ENCODE measurements at regions not wholly inside any gene's neighbourhood (a gene's known extent, or its start where the extent isn't known, plus 50 kb on each side); places are given as distances from the start of the nearest gene placed in this dataset.

DNA sequence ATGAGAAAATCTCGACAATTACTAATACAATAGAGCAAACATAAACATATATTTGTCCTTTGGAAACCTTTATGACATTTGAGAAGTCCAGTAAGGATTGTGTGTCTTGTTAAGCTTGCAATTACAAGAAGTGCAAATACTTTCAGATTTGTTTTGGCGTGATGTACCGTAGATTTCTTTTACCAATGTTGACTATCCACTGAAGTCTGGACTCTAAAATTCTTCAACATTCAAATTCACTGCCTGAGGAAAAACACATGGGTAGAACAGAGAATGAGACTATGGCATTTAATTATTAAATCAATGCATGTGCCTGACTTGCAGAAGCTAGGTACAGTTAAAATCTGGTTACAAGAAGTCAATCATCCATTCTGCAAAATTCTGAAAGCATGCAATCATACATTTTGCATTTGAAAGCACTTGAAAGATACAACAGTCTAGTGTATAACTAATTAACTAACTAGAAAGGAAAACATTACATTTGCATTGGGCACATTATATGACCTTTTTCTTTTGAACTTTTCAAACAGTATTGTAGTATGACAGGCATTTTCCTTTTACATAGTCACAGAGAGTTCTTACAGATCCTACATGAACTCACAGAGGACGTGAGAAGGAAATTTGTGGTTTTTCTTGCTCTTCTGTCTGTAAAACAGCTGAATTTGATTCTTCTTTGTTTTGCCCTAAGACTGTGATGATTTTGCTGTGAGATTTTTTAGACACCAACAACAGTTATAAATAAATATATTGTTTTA is 511.1 kb upstream of the ADGRL4 start:
- H3K36me3 Mint-ChIP-seq (ENCODE audit: insufficient read depth, unreplicated experiment) = no peaks in the 10 kb centered on the region
- ChIA-PET POLR2A (no interaction called here), CTCF (no interaction called here)

DNA sequence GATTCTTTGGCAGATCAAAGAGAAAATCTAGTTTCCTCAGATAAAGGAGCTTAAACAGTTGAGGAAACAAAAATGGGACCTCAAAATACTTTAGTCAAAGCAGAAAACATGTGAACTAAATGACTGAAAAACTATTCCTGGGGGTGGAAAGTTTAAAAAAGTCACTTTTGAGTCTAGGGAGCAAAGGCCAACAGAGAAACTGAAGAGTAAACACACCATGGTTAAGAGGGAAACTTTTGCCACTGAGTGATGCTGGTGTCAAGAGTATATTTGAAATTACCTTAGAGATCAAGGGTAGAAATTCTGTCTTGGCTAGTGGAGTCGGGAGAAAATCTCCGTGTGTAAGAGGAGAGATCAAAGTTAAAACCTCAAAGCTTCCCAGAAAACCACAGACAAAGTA is 501.2 kb upstream of the ADGRL4 start:
- Mint-ChIP-seq H3K27me3 (ENCODE audit: insufficient read depth, unreplicated experiment) (no peaks in the 10 kb centered on the region), H3K27ac (ENCODE audit: unreplicated experiment) (peak overlapping the region; percentile 66), H3K36me3 (ENCODE audit: insufficient read depth, unreplicated experiment) (no peaks in the 10 kb centered on the region), H3K4me1 (ENCODE audit: low read depth, unreplicated experiment) (peaks cover 15% of the 10 kb centered on the region), H3K4me3 (ENCODE audit: unreplicated experiment) (peak overlapping the region; percentile 14), H3K9me3 (ENCODE audit: unreplicated experiment) (no peaks in the 10 kb centered on the region)
- H3K4me3 ChIP-seq (ENCODE audit: low read depth, low read length) = no peak overlapping the region
- H3K36me3 ChIP-seq (ENCODE audit: control insufficient read depth, insufficient read depth, low read length) = no peaks in the 10 kb centered on the region
- H3K4me1 ChIP-seq = peaks cover 5% of the 10 kb centered on the region
- BruUV-seq (replicated peaks) = no TSS peak
- POLR2A ChIA-PET = no interaction called here
- H3K9me3 ChIP-seq = no peaks in the 10 kb centered on the region
- TF ChIP-seq, protein P1, sequence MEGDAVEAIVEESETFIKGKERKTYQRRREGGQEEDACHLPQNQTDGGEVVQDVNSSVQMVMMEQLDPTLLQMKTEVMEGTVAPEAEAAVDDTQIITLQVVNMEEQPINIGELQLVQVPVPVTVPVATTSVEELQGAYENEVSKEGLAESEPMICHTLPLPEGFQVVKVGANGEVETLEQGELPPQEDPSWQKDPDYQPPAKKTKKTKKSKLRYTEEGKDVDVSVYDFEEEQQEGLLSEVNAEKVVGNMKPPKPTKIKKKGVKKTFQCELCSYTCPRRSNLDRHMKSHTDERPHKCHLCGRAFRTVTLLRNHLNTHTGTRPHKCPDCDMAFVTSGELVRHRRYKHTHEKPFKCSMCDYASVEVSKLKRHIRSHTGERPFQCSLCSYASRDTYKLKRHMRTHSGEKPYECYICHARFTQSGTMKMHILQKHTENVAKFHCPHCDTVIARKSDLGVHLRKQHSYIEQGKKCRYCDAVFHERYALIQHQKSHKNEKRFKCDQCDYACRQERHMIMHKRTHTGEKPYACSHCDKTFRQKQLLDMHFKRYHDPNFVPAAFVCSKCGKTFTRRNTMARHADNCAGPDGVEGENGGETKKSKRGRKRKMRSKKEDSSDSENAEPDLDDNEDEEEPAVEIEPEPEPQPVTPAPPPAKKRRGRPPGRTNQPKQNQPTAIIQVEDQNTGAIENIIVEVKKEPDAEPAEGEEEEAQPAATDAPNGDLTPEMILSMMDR (IDR thresholded peaks at IDR 0.05; ENCODE audit: insufficient read depth in 1 of 2, low read depth in 1 of 2, low read length in 1 of 2, severe bottlenecking in 1 of 2, unreplicated experiment in 1 of 2) = no peak
- CTCF ChIA-PET = no interaction called here
- intact Hi-C loops (cut with micrococcal nuclease; ENCODE audit: unreplicated experiment) = no loop called here
- no peak for DNase-seq
- no peaks in the 10 kb centered on the region for H3K27me3 ChIP-seq (replicated peaks; ENCODE audit: control insufficient read depth, insufficient read depth, low read length)

More for the DNA sequence above, 511.1 kb upstream of the ADGRL4 start:
- Histone ChIP-seq H3K4me3 (ENCODE audit: low read depth, low read length) (no peak overlapping the region), H3K36me3 (ENCODE audit: control insufficient read depth, insufficient read depth, low read length) (no peaks in the 10 kb centered on the region), H3K4me1 (no peaks in the 10 kb centered on the region), H3K9me3 (no peaks in the 10 kb centered on the region), H3K27me3 (replicated peaks; ENCODE audit: control insufficient read depth, insufficient read depth, low read length) (no peaks in the 10 kb centered on the region)
- Mint-ChIP-seq H3K27me3 (ENCODE audit: insufficient read depth, unreplicated experiment) (no peaks in the 10 kb centered on the region), H3K4me1 (ENCODE audit: low read depth, unreplicated experiment) (no peaks in the 10 kb centered on the region), H3K9me3 (ENCODE audit: unreplicated experiment) (no peaks in the 10 kb centered on the region), H3K4me3 (ENCODE audit: unreplicated experiment) (no peak overlapping the region), H3K27ac (ENCODE audit: unreplicated experiment) (no peak overlapping the region)
- TF ChIP-seq, protein P1 (IDR thresholded peaks at IDR 0.05; ENCODE audit: insufficient read depth in 1 of 2, low read depth in 1 of 2, low read length in 1 of 2, severe bottlenecking in 1 of 2, unreplicated experiment in 1 of 2) = no peak
- BruUV-seq (replicated peaks) = no TSS peak
- intact Hi-C loops (cut with micrococcal nuclease; ENCODE audit: unreplicated experiment) = no loop called here
- no peak for DNase-seq

DNA sequence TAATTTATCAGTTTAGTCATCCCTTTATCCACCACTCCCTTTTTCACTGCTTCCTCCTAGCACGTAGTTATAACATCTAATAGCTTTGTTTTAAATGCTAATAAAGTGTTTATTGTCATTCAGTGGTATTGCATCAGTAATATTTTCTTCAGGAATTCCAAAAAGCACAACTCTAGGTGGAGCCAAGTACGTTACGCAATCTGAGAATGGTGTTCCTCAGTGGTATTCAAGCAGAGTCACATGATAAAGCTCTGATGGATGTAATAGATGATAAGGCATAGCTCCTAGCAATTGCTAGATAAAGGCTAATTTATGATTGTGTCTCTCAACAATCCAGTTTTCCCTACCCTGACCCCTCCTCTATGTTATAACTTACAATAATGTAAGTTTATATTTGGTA is 494.6 kb upstream of the ADGRL4 start:
- CTCF ChIA-PET = no interaction called here
- H3K9me3 ChIP-seq = no peaks in the 10 kb centered on the region
- TF ChIP-seq, protein P1 (IDR thresholded peaks at IDR 0.05; ENCODE audit: insufficient read depth in 1 of 2, low read depth in 1 of 2, low read length in 1 of 2, severe bottlenecking in 1 of 2, unreplicated experiment in 1 of 2) = no peak
- no TSS peak for BruUV-seq (replicated peaks)
- Mint-ChIP-seq H3K4me3 (ENCODE audit: unreplicated experiment) (no peak overlapping the region), H3K36me3 (ENCODE audit: insufficient read depth, unreplicated experiment) (no peaks in the 10 kb centered on the region), H3K27me3 (ENCODE audit: insufficient read depth, unreplicated experiment) (no peaks in the 10 kb centered on the region), H3K9me3 (ENCODE audit: unreplicated experiment) (no peaks in the 10 kb centered on the region), H3K4me1 (ENCODE audit: low read depth, unreplicated experiment) (no peaks in the 10 kb centered on the region), H3K27ac (ENCODE audit: unreplicated experiment) (no peak overlapping the region)
- POLR2A ChIA-PET = no interaction called here
- no peaks in the 10 kb centered on the region for H3K36me3 ChIP-seq (ENCODE audit: control insufficient read depth, insufficient read depth, low read length)
- H3K27me3 ChIP-seq (replicated peaks; ENCODE audit: control insufficient read depth, insufficient read depth, low read length) = no peaks in the 10 kb centered on the region
- H3K4me1 ChIP-seq = no peaks in the 10 kb centered on the region
- intact Hi-C loops (cut with micrococcal nuclease; ENCODE audit: unreplicated experiment) = no loop called here
- no peak for DNase-seq
- H3K4me3 ChIP-seq (ENCODE audit: low read depth, low read length) = no peak overlapping the region

Measured in Caco-2 (cell line).